ENCODE measurements at regions not wholly inside any gene's neighbourhood (a gene's known extent, or its start where the extent isn't known, plus 50 kb on each side); places are given as distances from the start of the nearest gene placed in this dataset.

DNA sequence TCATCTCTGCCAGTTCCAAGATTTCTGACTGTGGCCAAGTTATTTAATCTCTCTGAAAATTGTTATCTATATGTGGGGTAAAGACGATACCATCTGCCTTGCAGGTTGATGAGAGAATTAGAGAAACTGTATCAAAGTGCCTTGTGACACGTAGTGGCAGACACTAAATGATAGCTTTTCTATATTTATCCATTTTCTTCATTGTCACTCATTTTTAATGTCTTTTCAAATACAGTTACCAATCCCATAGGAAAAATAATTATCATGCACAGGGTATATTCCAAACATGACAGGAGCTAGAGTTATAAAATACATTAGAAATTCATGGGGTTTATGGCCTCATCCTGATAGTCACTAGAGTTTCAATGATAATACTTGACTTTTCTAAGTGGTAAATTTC, 95.6 kb upstream of the NOL4 start:
- no peaks in the 10 kb centered on the region for H3K36me3 ChIP-seq (ENCODE audit: control insufficient read depth in 2 of 2, insufficient read depth in 1 of 2, low read length in 2 of 2)
- no peaks in the 10 kb centered on the region for H3K9me3 ChIP-seq (ENCODE audit: control insufficient read depth, insufficient read depth, low read depth, low read length)
- no peak overlapping the region for H3K4me3 ChIP-seq (ENCODE audit: low read depth, low read length)
- no peak overlapping the region for H3K27ac ChIP-seq (ENCODE audit: extremely low read depth, low read depth, low read length)
- ChIA-PET CTCF (interaction anchor here (0.6 to 7.1 kb wide), 11 partner anchors 8 to 488 kb away, joined by 3 to 127 read pairs (median 4); partner anchors contain the start of gene NOL4), POLR2A (interaction anchor here (0.6 kb wide), 1 partner anchor 554 kb away, joined by 3 read pairs; no protein-coding TSS in a partner anchor)
- H3K4me1 ChIP-seq (ENCODE audit: control insufficient read depth, insufficient read depth, low read length) = no peaks in the 10 kb centered on the region
- TF ChIP-seq ZNF544 (tag by site-specific recombination; IDR thresholded peaks at IDR 0.05) (no peak), KLF1 (tag by site-specific recombination; IDR thresholded peaks at IDR 0.05) (no peak), ZFP3 (tag by site-specific recombination; IDR thresholded peaks at IDR 0.05; ENCODE audit: low read depth) (no peak), ZNF292 (tag by site-specific recombination; IDR thresholded peaks at IDR 0.05; ENCODE audit: borderline replicate concordance, low read depth) (no peak), HOXD13 (CRISPR knock-in tag; IDR thresholded peaks at IDR 0.05; ENCODE audit: borderline replicate concordance) (no peak), PRDM4 (tag by site-specific recombination; IDR thresholded peaks at IDR 0.05) (no peak), BCL11B (tag by site-specific recombination; IDR thresholded peaks at IDR 0.05; ENCODE audit: low read depth) (no peak), ZNF501 (tag by site-specific recombination; IDR thresholded peaks at IDR 0.05) (no peak), ZNF423 (tag by site-specific recombination; IDR thresholded peaks at IDR 0.05) (no peak), ZNF175 (tag by site-specific recombination; IDR thresholded peaks at IDR 0.05) (no peak), PRDM1 (tag by site-specific recombination; IDR thresholded peaks at IDR 0.05) (no peak)
- TF ChIP-seq, protein P1, sequence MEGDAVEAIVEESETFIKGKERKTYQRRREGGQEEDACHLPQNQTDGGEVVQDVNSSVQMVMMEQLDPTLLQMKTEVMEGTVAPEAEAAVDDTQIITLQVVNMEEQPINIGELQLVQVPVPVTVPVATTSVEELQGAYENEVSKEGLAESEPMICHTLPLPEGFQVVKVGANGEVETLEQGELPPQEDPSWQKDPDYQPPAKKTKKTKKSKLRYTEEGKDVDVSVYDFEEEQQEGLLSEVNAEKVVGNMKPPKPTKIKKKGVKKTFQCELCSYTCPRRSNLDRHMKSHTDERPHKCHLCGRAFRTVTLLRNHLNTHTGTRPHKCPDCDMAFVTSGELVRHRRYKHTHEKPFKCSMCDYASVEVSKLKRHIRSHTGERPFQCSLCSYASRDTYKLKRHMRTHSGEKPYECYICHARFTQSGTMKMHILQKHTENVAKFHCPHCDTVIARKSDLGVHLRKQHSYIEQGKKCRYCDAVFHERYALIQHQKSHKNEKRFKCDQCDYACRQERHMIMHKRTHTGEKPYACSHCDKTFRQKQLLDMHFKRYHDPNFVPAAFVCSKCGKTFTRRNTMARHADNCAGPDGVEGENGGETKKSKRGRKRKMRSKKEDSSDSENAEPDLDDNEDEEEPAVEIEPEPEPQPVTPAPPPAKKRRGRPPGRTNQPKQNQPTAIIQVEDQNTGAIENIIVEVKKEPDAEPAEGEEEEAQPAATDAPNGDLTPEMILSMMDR (tag by site-specific recombination; IDR thresholded peaks at IDR 0.05) = no peak
- TF ChIP-seq, protein P2, sequence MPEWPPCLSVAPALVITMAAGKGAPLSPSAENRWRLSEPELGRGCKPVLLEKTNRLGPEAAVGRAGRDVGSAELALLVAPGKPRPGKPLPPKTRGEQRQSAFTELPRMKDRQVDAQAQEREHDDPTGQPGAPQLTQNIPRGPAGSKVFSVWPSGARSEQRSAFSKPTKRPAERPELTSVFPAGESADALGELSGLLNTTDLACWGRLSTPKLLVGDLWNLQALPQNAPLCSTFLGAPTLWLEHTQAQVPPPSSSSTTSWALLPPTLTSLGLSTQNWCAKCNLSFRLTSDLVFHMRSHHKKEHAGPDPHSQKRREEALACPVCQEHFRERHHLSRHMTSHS (tag by site-specific recombination; IDR thresholded peaks at IDR 0.05) = no peak

- Histone ChIP-seq H3K27ac (ENCODE audit: extremely low read depth, low read depth, low read length) (no peak overlapping the region), H3K4me1 (ENCODE audit: control insufficient read depth, insufficient read depth, low read length) (no peaks in the 10 kb centered on the region), H3K9me3 (ENCODE audit: control insufficient read depth, insufficient read depth, low read depth, low read length) (no peaks in the 10 kb centered on the region), H3K36me3 (ENCODE audit: control insufficient read depth in 2 of 2, insufficient read depth in 1 of 2, low read length in 2 of 2) (no peaks in the 10 kb centered on the region), H3K4me3 (ENCODE audit: low read depth, low read length) (no peak overlapping the region)
- ChIA-PET POLR2A (interaction anchor here (0.6 kb wide), 1 partner anchor 554 kb away, joined by 3 read pairs; no protein-coding TSS in a partner anchor), CTCF (interaction anchor here (0.5 to 7.1 kb wide), 18 partner anchors 9 to 1089 kb away, joined by 3 to 127 read pairs (median 4); partner anchors contain the start of gene NOL4)
- TF ChIP-seq ZNF112 (tag by site-specific recombination; IDR thresholded peaks at IDR 0.05) (no peak), WT1 (tag by site-specific recombination; IDR thresholded peaks at IDR 0.05) (no peak), YY1 (tag by site-specific recombination; IDR thresholded peaks at IDR 0.05) (no peak), ZNF544 (tag by site-specific recombination; IDR thresholded peaks at IDR 0.05) (no peak), TRIM28 (IDR thresholded peaks at IDR 0.05; ENCODE audit: borderline replicate concordance, low read length) (no peak), ZNF768 (tag by site-specific recombination; IDR thresholded peaks at IDR 0.05) (no peak), ZNF701 (tag by site-specific recombination; IDR thresholded peaks at IDR 0.05) (no peak), ZNF157 (tag by site-specific recombination; IDR thresholded peaks at IDR 0.05) (no peak), SP7 (tag by site-specific recombination; IDR thresholded peaks at IDR 0.05) (no peak), ZNF658 (tag by site-specific recombination; IDR thresholded peaks at IDR 0.05) (no peak), ZNF146 (tag by site-specific recombination; IDR thresholded peaks at IDR 0.05) (no peak), ZNF23 (tag by site-specific recombination; IDR thresholded peaks at IDR 0.05; ENCODE audit: borderline replicate concordance) (no peak)
- TF ChIP-seq, protein P3, sequence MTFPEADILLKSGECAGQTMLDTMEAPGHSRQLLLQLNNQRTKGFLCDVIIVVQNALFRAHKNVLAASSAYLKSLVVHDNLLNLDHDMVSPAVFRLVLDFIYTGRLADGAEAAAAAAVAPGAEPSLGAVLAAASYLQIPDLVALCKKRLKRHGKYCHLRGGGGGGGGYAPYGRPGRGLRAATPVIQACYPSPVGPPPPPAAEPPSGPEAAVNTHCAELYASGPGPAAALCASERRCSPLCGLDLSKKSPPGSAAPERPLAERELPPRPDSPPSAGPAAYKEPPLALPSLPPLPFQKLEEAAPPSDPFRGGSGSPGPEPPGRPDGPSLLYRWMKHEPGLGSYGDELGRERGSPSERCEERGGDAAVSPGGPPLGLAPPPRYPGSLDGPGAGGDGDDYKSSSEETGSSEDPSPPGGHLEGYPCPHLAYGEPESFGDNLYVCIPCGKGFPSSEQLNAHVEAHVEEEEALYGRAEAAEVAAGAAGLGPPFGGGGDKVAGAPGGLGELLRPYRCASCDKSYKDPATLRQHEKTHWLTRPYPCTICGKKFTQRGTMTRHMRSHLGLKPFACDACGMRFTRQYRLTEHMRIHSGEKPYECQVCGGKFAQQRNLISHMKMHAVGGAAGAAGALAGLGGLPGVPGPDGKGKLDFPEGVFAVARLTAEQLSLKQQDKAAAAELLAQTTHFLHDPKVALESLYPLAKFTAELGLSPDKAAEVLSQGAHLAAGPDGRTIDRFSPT (tag by site-specific recombination; IDR thresholded peaks at IDR 0.05) = no peak
- TF ChIP-seq, protein P4, sequence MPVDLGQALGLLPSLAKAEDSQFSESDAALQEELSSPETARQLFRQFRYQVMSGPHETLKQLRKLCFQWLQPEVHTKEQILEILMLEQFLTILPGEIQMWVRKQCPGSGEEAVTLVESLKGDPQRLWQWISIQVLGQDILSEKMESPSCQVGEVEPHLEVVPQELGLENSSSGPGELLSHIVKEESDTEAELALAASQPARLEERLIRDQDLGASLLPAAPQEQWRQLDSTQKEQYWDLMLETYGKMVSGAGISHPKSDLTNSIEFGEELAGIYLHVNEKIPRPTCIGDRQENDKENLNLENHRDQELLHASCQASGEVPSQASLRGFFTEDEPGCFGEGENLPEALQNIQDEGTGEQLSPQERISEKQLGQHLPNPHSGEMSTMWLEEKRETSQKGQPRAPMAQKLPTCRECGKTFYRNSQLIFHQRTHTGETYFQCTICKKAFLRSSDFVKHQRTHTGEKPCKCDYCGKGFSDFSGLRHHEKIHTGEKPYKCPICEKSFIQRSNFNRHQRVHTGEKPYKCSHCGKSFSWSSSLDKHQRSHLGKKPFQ (tag by site-specific recombination; IDR thresholded peaks at IDR 0.05) = no peak
Measured at GRCh38 chr18:34321066-34321465, 96.4 kb upstream of the NOL4 start.

All from HEK293 (cell line).